Loucy (cell line): ENCODE measurements at regions not wholly inside any gene's neighbourhood (a gene's known extent, or its start where the extent isn't known, plus 50 kb on each side); places are given as distances from the start of the nearest gene placed in this dataset.

Experiments
- H2AFZ ChIP-seq: fragments of 200-600 bp; sonication (generic); 2 replicates; pipeline ENCODE4 v1.6.0; 2016; ENCODE audit warnings: antibody characterized with exemption, mild to moderate bottlenecking, low read length, moderate library complexity
- H3F3A ChIP-seq: fragments of 200-600 bp; 2 replicates; pipeline ENCODE4 v1.6.0; 2016; ENCODE audit warnings: antibody characterized with exemption, low read depth, mild to moderate bottlenecking
- H3K27me3 ChIP-seq: fragments of 200-600 bp; sonication (generic); 2 replicates; pipeline ENCODE4 v1.6.1; 2014; ENCODE audit warnings: low read length, mild to moderate bottlenecking; ENCODE audit not compliant: insufficient read depth, poor library complexity, severe bottlenecking
- H3K36me3 ChIP-seq: fragments of 200-600 bp; sonication (generic); 2 replicates; pipeline ENCODE4 v1.6.1; 2016; ENCODE audit warnings: low read length; ENCODE audit not compliant: insufficient read depth
- H3K4me1 ChIP-seq: fragments of 200-600 bp; sonication (generic); 2 replicates; pipeline ENCODE4 v1.5.1; 2014; ENCODE audit warnings: low read length, mild to moderate bottlenecking; ENCODE audit not compliant: insufficient read depth, poor library complexity, severe bottlenecking
- H3K4me2 ChIP-seq: fragments of 200-600 bp; sonication (generic); 2 replicates; pipeline ENCODE4 v1.6.0; 2014; ENCODE audit warnings: antibody characterized with exemption, low read length, low read depth, mild to moderate bottlenecking; ENCODE audit not compliant: poor library complexity, severe bottlenecking
- H3K4me3 ChIP-seq: fragments of 200-600 bp; sonication (generic); 2 replicates; pipeline ENCODE4 v1.5.1; 2014; ENCODE audit warnings: low read length, mild to moderate bottlenecking, mixed read lengths; ENCODE audit not compliant: poor library complexity, severe bottlenecking
- H3K79me2 ChIP-seq: fragments of 200-600 bp; sonication (generic); 2 replicates; pipeline ENCODE4 v1.6.1; 2014; ENCODE audit warnings: low read length; ENCODE audit not compliant: insufficient read depth
- H3K9ac ChIP-seq: fragments of 200-600 bp; sonication (generic); 2 replicates; pipeline ENCODE4 v1.6.0; 2014; ENCODE audit warnings: mild to moderate bottlenecking, low read depth, low read length, moderate library complexity; ENCODE audit not compliant: poor library complexity, severe bottlenecking
- H3K9me2 ChIP-seq: fragments of 200-600 bp; sonication (generic); replicated peaks from 2 replicates; pipeline ENCODE4 v1.6.1; 2016; ENCODE audit warnings: low read depth, low read length, mixed read lengths
- H3K9me3 ChIP-seq: fragments of 200-600 bp; sonication (generic); 2 replicates; pipeline ENCODE4 v1.6.1; 2014; ENCODE audit warnings: mild to moderate bottlenecking, antibody characterized with exemption, low read length, low read depth; ENCODE audit not compliant: insufficient read depth
- H4K20me1 ChIP-seq: fragments of 200-600 bp; sonication (generic); 2 replicates; pipeline ENCODE4 v1.6.0; 2014; ENCODE audit warnings: antibody characterized with exemption, low read length, mild to moderate bottlenecking; ENCODE audit not compliant: insufficient read depth, poor library complexity, severe bottlenecking
- EZH2phosphoT487 ChIP-seq: fragments of 200-600 bp; IDR thresholded peaks from 2 replicates; pipeline ENCODE4 v1.6.1; 2018; ENCODE audit warnings: antibody characterized with exemption, mild to moderate bottlenecking, moderate library complexity, borderline replicate concordance
- TF ChIP-seq, protein P1 (sequence below): fragments of 200-600 bp; sonication (generic); conservative IDR thresholded peaks from 2 replicates; pipeline ENCODE4 v1.5.1; 2014; ENCODE audit warnings: mild to moderate bottlenecking, antibody characterized with exemption, low read length

DNA sequence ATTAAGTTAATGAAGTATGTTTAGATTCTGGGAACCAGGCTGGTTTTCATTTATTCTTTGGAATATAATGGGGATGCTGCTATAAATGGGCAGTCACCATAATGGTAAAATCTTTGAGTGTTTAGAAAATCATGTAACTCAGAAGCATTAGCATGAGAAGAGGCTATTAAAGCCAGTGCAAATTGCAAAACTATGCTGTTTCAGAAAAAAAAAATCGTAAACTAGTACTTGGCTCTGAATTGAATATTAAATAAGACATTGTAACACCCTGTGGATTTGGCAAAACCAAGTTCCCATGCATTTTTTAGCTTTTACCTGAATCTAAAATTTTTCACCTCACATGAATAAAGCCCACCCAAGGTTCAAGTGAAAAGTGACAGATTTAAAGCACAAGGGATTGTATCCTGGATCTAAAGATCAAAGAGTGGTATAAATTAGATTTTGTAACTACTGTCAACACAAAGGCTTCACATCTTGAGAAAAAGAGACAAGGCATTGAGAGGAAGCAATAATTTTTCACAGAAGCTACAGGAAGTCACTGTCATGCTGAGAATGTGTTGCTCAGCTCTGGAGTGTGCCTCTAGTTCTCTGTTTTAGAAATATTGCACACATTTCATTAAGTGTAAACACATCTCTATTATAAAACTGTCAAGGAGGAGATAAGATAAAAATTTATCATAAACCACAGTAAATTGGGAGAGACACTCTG is 142.2 kb downstream of the ABCA8 start:
- no peak for TF ChIP-seq EZH2phosphoT487
- TF ChIP-seq, protein P1, sequence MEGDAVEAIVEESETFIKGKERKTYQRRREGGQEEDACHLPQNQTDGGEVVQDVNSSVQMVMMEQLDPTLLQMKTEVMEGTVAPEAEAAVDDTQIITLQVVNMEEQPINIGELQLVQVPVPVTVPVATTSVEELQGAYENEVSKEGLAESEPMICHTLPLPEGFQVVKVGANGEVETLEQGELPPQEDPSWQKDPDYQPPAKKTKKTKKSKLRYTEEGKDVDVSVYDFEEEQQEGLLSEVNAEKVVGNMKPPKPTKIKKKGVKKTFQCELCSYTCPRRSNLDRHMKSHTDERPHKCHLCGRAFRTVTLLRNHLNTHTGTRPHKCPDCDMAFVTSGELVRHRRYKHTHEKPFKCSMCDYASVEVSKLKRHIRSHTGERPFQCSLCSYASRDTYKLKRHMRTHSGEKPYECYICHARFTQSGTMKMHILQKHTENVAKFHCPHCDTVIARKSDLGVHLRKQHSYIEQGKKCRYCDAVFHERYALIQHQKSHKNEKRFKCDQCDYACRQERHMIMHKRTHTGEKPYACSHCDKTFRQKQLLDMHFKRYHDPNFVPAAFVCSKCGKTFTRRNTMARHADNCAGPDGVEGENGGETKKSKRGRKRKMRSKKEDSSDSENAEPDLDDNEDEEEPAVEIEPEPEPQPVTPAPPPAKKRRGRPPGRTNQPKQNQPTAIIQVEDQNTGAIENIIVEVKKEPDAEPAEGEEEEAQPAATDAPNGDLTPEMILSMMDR: no peak
- no peaks in the 10 kb centered on the region for H3K79me2 ChIP-seq
- no peak overlapping the region for H2AFZ ChIP-seq
- H3K9me2 ChIP-seq: no peaks in the 10 kb centered on the region
- H3F3A ChIP-seq: no peaks in the 10 kb centered on the region
- H3K4me3 ChIP-seq: no peak overlapping the region
- no peaks in the 10 kb centered on the region for H3K36me3 ChIP-seq
- no peaks in the 10 kb centered on the region for H3K4me1 ChIP-seq
- H4K20me1 ChIP-seq: no peaks in the 10 kb centered on the region
- H3K9ac ChIP-seq: no peak overlapping the region
- no peaks in the 10 kb centered on the region for H3K27me3 ChIP-seq
- H3K4me2 ChIP-seq: no peak overlapping the region
- no peaks in the 10 kb centered on the region; the same call in 1 of the 2 replicates for H3K9me3 ChIP-seq

DNA sequence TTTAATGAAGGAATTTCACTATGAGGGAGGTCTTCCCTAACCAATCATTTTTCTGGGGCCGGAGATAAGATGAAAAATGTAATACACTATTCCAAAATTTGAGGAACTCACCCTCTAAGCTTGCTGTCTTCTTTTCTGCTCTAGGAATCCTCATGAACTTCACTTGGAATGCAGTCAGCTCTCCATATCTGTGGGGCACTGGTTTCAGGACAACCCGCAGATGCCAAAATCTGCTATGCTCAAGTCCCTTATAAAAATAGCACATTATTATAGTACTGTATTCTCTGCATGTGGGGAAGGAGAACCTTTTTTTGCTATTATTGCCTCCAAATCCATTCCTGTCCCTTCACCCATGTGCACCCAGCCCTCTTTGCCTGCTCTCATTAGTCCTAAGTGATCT is 146.0 kb downstream of the ABCA8 start:
- no peaks in the 10 kb centered on the region for H4K20me1 ChIP-seq
- no peaks in the 10 kb centered on the region for H3K27me3 ChIP-seq
- no peak for TF ChIP-seq EZH2phosphoT487
- TF ChIP-seq, protein P1: no peak
- H3F3A ChIP-seq: no peaks in the 10 kb centered on the region
- H3K79me2 ChIP-seq: no peaks in the 10 kb centered on the region
- H3K36me3 ChIP-seq: no peaks in the 10 kb centered on the region
- no peaks in the 10 kb centered on the region for H3K9me2 ChIP-seq
- H3K4me3 ChIP-seq: no peak overlapping the region
- H3K4me1 ChIP-seq: no peaks in the 10 kb centered on the region
- no peak overlapping the region for H3K9ac ChIP-seq
- no peak overlapping the region for H3K4me2 ChIP-seq
- H3K9me3 ChIP-seq: no peaks in the 10 kb centered on the region; the same call in 1 of the 2 replicates
- no peak overlapping the region for H2AFZ ChIP-seq

DNA sequence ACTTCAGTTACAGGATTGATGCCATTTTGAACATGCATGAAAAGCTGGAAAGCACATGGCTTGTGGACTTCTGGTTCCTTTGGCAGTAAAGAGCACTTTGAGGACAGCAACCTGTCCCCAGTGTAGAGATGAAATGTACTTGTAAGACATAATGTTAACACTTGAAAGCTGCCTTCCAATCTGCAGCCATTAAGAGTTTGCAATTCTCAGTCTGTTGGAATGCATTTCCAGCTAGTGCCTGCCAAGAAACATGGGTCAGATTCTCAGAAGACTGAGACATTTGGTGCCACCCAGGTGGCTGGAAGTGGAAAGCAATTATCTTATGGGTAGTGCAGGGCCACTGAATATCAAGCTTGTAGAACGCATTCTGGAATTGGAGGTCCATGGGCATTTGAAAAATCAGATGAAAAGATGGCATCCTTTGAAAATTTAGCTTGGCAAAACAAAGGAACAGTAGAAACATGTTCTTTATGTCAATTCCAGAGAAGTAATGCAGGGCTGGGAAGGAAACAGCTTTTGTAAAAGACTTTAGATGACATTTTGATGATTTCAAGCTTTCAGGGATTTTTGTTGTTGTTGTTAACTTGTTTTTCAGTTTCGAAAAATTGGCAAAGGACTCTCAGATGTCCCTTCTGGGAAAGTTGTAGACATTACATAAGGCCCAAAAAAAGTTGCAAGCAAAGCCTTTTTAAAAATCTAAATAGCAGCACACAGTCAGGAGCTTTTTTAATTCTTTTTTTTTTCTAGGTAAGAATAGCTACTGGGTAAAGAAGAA is 147.0 kb downstream of the ABCA8 start:
- H4K20me1 ChIP-seq: no peaks in the 10 kb centered on the region
- no peaks in the 10 kb centered on the region; the same call in 1 of the 2 replicates for H3K9me3 ChIP-seq
- no peak overlapping the region for H2AFZ ChIP-seq
- no peaks in the 10 kb centered on the region for H3F3A ChIP-seq
- no peak overlapping the region for H3K4me2 ChIP-seq
- H3K27me3 ChIP-seq: no peaks in the 10 kb centered on the region
- no peaks in the 10 kb centered on the region for H3K36me3 ChIP-seq
- no peak overlapping the region for H3K4me3 ChIP-seq
- H3K79me2 ChIP-seq: no peaks in the 10 kb centered on the region
- no peak overlapping the region for H3K9ac ChIP-seq
- H3K4me1 ChIP-seq: no peaks in the 10 kb centered on the region
- TF ChIP-seq, protein P1: no peak
- TF ChIP-seq EZH2phosphoT487: no peak
- no peaks in the 10 kb centered on the region for H3K9me2 ChIP-seq
